ENCODE measurements at regions not wholly inside any gene's neighbourhood (a gene's known extent, or its start where the extent isn't known, plus 50 kb on each side); places are given as distances from the start of the nearest gene placed in this dataset.

GRCh38 chr2:157076526-157077161, 180.9 kb upstream of the GALNT5 start:
- Histone ChIP-seq H3K4me1 (ENCODE audit: low read length) (peaks cover 44% of the 10 kb centered on the region), H4K20me1 (ENCODE audit: insufficient read depth, low read length) (no peaks in the 10 kb centered on the region), H3K4me3 (ENCODE audit: low read length) (peak overlapping the region; percentile 39), H3K9ac (ENCODE audit: low read length) (peak overlapping the region; percentile 41; the same call in 1 of the 2 replicates), H3K79me2 (ENCODE audit: low read length) (no peaks in the 10 kb centered on the region), H3K27me3 (ENCODE audit: low read depth, low read length) (no peaks in the 10 kb centered on the region), H3K27ac (ENCODE audit: low read length) (peak overlapping the region; percentile 89), H3K9me3 (ENCODE audit: insufficient read depth, low read length) (no peaks in the 10 kb centered on the region), H3K36me3 (replicated peaks; ENCODE audit: low read depth, low read length) (no peaks in the 10 kb centered on the region), H2AFZ (ENCODE audit: low read depth, low read length) (no peak overlapping the region), H3K4me2 (ENCODE audit: low read length) (peak overlapping the region; percentile 70)
- TF ChIP-seq CTCF (IDR thresholded peaks at IDR 0.05; ENCODE audit: low read depth, low read length): no peak
- no peak for TF ChIP-seq EZH2phosphoT487 (IDR thresholded peaks at IDR 0.05; ENCODE audit: low read depth)

GRCh38 chr2:157077753-157078350, 179.7 kb upstream of the GALNT5 start:
- Histone ChIP-seq H3K4me2 (ENCODE audit: low read length) (peak overlapping the region; percentile 70), H3K9ac (ENCODE audit: low read length) (0 out of 2 replicates have a peak overlapping the region, but pooled peaks have one; percentile 34)

GRCh38 chr2:157082950-157083349, 174.6 kb upstream of the GALNT5 start:
- H3K27ac ChIP-seq (ENCODE audit: low read length): no peak overlapping the region
- peaks cover 5% of the 10 kb centered on the region for H3K4me1 ChIP-seq (ENCODE audit: low read length)
- H3K4me2 ChIP-seq (ENCODE audit: low read length): no peak overlapping the region
- no peak overlapping the region for H3K4me3 ChIP-seq (ENCODE audit: low read length)
- no peak for TF ChIP-seq EZH2phosphoT487 (IDR thresholded peaks at IDR 0.05; ENCODE audit: low read depth)
- TF ChIP-seq CTCF (IDR thresholded peaks at IDR 0.05; ENCODE audit: low read depth, low read length): no peak
- H2AFZ ChIP-seq (ENCODE audit: low read depth, low read length): no peak overlapping the region
- no peaks in the 10 kb centered on the region for H4K20me1 ChIP-seq (ENCODE audit: insufficient read depth, low read length)
- no peaks in the 10 kb centered on the region for H3K9me3 ChIP-seq (ENCODE audit: insufficient read depth, low read length)
- no peaks in the 10 kb centered on the region for H3K36me3 ChIP-seq (replicated peaks; ENCODE audit: low read depth, low read length)
- H3K9ac ChIP-seq (ENCODE audit: low read length): no peak overlapping the region
- no peaks in the 10 kb centered on the region for H3K27me3 ChIP-seq (ENCODE audit: low read depth, low read length)
- no peaks in the 10 kb centered on the region for H3K79me2 ChIP-seq (ENCODE audit: low read length)

More at GRCh38 chr2:157077753-157078350, 179.7 kb upstream of the GALNT5 start:
- Histone ChIP-seq H3K4me3 (ENCODE audit: low read length) (peak overlapping the region; percentile 39; the same call in 1 of the 2 replicates), H3K9me3 (ENCODE audit: insufficient read depth, low read length) (no peaks in the 10 kb centered on the region), H3K27ac (ENCODE audit: low read length) (peak overlapping the region; percentile 89; the same call in 1 of the 2 replicates), H4K20me1 (ENCODE audit: insufficient read depth, low read length) (no peaks in the 10 kb centered on the region), H3K4me1 (ENCODE audit: low read length) (peaks cover 44% of the 10 kb centered on the region), H3K36me3 (replicated peaks; ENCODE audit: low read depth, low read length) (no peaks in the 10 kb centered on the region), H3K79me2 (ENCODE audit: low read length) (no peaks in the 10 kb centered on the region), H3K27me3 (ENCODE audit: low read depth, low read length) (no peaks in the 10 kb centered on the region), H2AFZ (ENCODE audit: low read depth, low read length) (no peak overlapping the region)
- TF ChIP-seq EZH2phosphoT487 (IDR thresholded peaks at IDR 0.05; ENCODE audit: low read depth): no peak
- no peak for TF ChIP-seq CTCF (IDR thresholded peaks at IDR 0.05; ENCODE audit: low read depth, low read length)

- no peak for TF ChIP-seq CTCF (IDR thresholded peaks at IDR 0.05; ENCODE audit: low read depth, low read length)
- TF ChIP-seq EZH2phosphoT487 (IDR thresholded peaks at IDR 0.05; ENCODE audit: low read depth): no peak
- Histone ChIP-seq H3K79me2 (ENCODE audit: low read length) (no peaks in the 10 kb centered on the region), H3K4me1 (ENCODE audit: low read length) (no peaks in the 10 kb centered on the region)
Observed at GRCh38 chr2:157085522-157085921, 172.0 kb upstream of the GALNT5 start.

More at GRCh38 chr2:157085522-157085921, 172.0 kb upstream of the GALNT5 start:
- Histone ChIP-seq H2AFZ (ENCODE audit: low read depth, low read length) (no peak overlapping the region), H3K9me3 (ENCODE audit: insufficient read depth, low read length) (no peaks in the 10 kb centered on the region), H3K36me3 (replicated peaks; ENCODE audit: low read depth, low read length) (no peaks in the 10 kb centered on the region), H3K4me2 (ENCODE audit: low read length) (no peak overlapping the region), H4K20me1 (ENCODE audit: insufficient read depth, low read length) (no peaks in the 10 kb centered on the region), H3K27ac (ENCODE audit: low read length) (no peak overlapping the region), H3K4me3 (ENCODE audit: low read length) (no peak overlapping the region), H3K9ac (ENCODE audit: low read length) (no peak overlapping the region), H3K27me3 (ENCODE audit: low read depth, low read length) (no peaks in the 10 kb centered on the region)
